HepG2 (cell line): ENCODE measurements at regions not wholly inside any gene's neighbourhood (a gene's known extent, or its start where the extent isn't known, plus 50 kb on each side); places are given as distances from the start of the nearest gene placed in this dataset.

Experiments used
- CBX2 ChIP-seq, 2 experiments: fragments of 200-600 bp in 1 of 2; sonication (generic); formaldehyde crosslinking in 1 of 2; IDR thresholded peaks; 2 replicates each; pipeline versions ENCODE4 v1.7.0 to v1.8.1; 2018 to 2022; ENCODE audit warnings: low read depth in 2 of 2, low read length in 1 of 2, mild to moderate bottlenecking in 1 of 2, missing genetic modification reagents in 1 of 2
- CBX5 ChIP-seq: sonication (generic); formaldehyde crosslinking; IDR thresholded peaks from 2 replicates; pipeline ENCODE4 v1.4.0; 2020; ENCODE audit warnings: missing genetic modification reagents, borderline replicate concordance
- CERS6 ChIP-seq: sonication (generic); formaldehyde crosslinking; IDR thresholded peaks from 2 replicates; pipeline ENCODE4 v1.5.0; 2020; ENCODE audit warnings: missing genetic modification reagents
- CSRNP1 ChIP-seq: sonication (generic); formaldehyde crosslinking; IDR thresholded peaks from 2 replicates; pipeline ENCODE4 v1.8.1; 2023; ENCODE audit warnings: mild to moderate bottlenecking, missing genetic modification reagents
- DNMT3B ChIP-seq: conservative IDR thresholded peaks from 2 replicates; pipeline ENCODE4 v1.6.1; 2016; ENCODE audit warnings: missing biosample characterization, control low read depth
- ERF ChIP-seq: IDR thresholded peaks from 2 replicates; pipeline ENCODE4 v1.6.1; 2018; ENCODE audit warnings: missing biosample characterization, missing genetic modification reagents
- HNF1A ChIP-seq, 2 experiments: sonication (generic) in 1 of 2; formaldehyde crosslinking in 1 of 2; IDR thresholded peaks; 2 replicates each; pipeline versions ENCODE4 v1.4.0 to v1.6.1; 2016 to 2020; ENCODE audit warnings: borderline replicate concordance in 1 of 2, low read depth in 1 of 2, mild to moderate bottlenecking in 1 of 2, missing genetic modification reagents in 1 of 2
- MAFG ChIP-seq: sonication (generic); formaldehyde crosslinking; IDR thresholded peaks from 2 replicates; pipeline ENCODE4 v1.5.1; 2020; ENCODE audit warnings: mild to moderate bottlenecking, missing genetic modification reagents
- MXD4 ChIP-seq: IDR thresholded peaks from 2 replicates; pipeline ENCODE4 v1.6.1; 2016; ENCODE audit warnings: mild to moderate bottlenecking, missing biosample characterization, missing genetic modification reagents
- NFIB ChIP-seq: sonication (generic); formaldehyde crosslinking; IDR thresholded peaks from 2 replicates; pipeline ENCODE4 v1.9.0; 2021; ENCODE audit warnings: missing genetic modification reagents, mild to moderate bottlenecking, borderline replicate concordance
- NFYC ChIP-seq: IDR thresholded peaks from 2 replicates; pipeline ENCODE4 v1.6.1; 2016; ENCODE audit warnings: missing genetic modification reagents, missing compliant biosample characterization
- TCF7L2 ChIP-seq: IDR thresholded peaks from 2 replicates; pipeline ENCODE4 v1.6.1; 2011; ENCODE audit warnings: mild to moderate bottlenecking, low read depth, low read length, moderate library complexity
- THAP11 ChIP-seq: IDR thresholded peaks from 2 replicates; pipeline ENCODE4 v1.6.1; 2016; ENCODE audit warnings: missing biosample characterization, missing genetic modification reagents
- ZNF335 ChIP-seq: sonication (generic); formaldehyde crosslinking; IDR thresholded peaks from 2 replicates; pipeline ENCODE4 v1.4.0; 2020; ENCODE audit warnings: missing genetic modification reagents
- ZNF609 ChIP-seq: sonication (generic); formaldehyde crosslinking; IDR thresholded peaks from 2 replicates; pipeline ENCODE4 v1.4.0; 2020; ENCODE audit warnings: mild to moderate bottlenecking, missing genetic modification reagents, borderline replicate concordance
- ZNF841 ChIP-seq: sonication (generic); formaldehyde crosslinking; IDR thresholded peaks from 2 replicates; pipeline ENCODE4 v1.8.1; 2023; ENCODE audit warnings: missing genetic modification reagents, borderline replicate concordance
- ZSCAN20 ChIP-seq: sonication (generic); formaldehyde crosslinking; IDR thresholded peaks from 2 replicates; pipeline ENCODE4 v1.4.0; 2020; ENCODE audit warnings: missing genetic modification reagents, mild to moderate bottlenecking, borderline replicate concordance

- no peak for TF ChIP-seq ZNF841 (CRISPR knock-in tag)
- no peak for TF ChIP-seq THAP11 (CRISPR knock-in tag)
- TF ChIP-seq NFIB (CRISPR knock-in tag), result no peak
- TF ChIP-seq NFYC (CRISPR knock-in tag), result no peak
- no peak for TF ChIP-seq ERF (CRISPR knock-in tag)
- no peak for TF ChIP-seq MAFG (CRISPR knock-in tag)
- no peak for TF ChIP-seq ZNF335
- TF ChIP-seq MXD4 (CRISPR knock-in tag), result no peak
- TF ChIP-seq CBX2 (IDR thresholded peaks at IDR 0.05; ENCODE audit: low read depth, low read length), result no peak
- TF ChIP-seq CBX2 (CRISPR knock-in tag; IDR thresholded peaks at IDR 0.05; ENCODE audit: low read depth), result no peak
- no peak for TF ChIP-seq TCF7L2
- TF ChIP-seq CSRNP1 (CRISPR knock-in tag), result no peak
- TF ChIP-seq HNF1A (IDR thresholded peaks at IDR 0.05; ENCODE audit: low read depth), result no peak
- no peak for TF ChIP-seq HNF1A (CRISPR knock-in tag; IDR thresholded peaks at IDR 0.05; ENCODE audit: borderline replicate concordance)
- TF ChIP-seq CERS6, result no peak
- TF ChIP-seq ZSCAN20 (CRISPR knock-in tag), result no peak
- no peak for TF ChIP-seq DNMT3B (CRISPR knock-in tag)
- TF ChIP-seq CBX5 (CRISPR knock-in tag), result 0 out of 2 replicates have a peak, but pooled peaks have one; percentile 48
- no peak for TF ChIP-seq ZNF609 (CRISPR knock-in tag)
These were observed 59.7 kb upstream of the CYP2D6 start (continued) for GRCh38 chr22:42190274-42190673.
